ENCODE measurements at regions not wholly inside any gene's neighbourhood (a gene's known extent, or its start where the extent isn't known, plus 50 kb on each side); places are given as distances from the start of the nearest gene placed in this dataset.

DNA sequence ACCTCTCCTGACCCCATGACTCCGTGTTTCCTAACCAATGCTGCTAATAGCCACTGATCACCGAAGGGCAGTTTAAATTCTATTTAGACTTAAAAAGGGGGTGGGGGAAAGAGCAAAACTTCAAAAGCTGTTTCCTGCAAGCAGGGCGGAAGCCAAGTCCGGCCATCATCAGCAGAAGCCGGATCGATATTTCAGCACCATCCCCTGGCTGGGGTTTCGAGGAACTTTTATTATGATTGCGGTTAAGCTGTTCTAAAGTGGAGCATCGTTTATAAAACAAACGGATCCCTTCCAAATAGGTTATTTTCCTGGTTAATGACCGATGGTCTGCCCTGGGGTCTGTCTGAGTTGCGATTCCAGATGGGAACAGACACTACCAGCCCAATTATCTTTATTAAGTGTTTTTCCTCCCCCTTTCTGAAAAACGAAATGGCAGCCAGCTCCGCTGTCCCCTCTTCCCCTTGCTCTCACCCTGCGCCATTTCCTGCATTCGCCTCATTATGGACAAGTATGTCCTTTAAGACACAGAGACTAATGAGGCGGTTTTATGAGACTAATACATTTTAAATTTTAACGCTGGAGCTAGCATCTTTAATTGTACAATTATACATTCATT lies 76.1 kb upstream of the IRX3 start:
- no peak overlapping the region for H3K4me3 ChIP-seq
- intact Hi-C loops (cut with DNase I; ENCODE audit: low total_unique reads): no loop called here
- H3K27ac ChIP-seq: no peak overlapping the region
- H3K9me3 ChIP-seq: no peaks in the 10 kb centered on the region
- no peaks in the 10 kb centered on the region for H3K36me3 ChIP-seq
- DNase-seq: no peak
- H3K4me1 ChIP-seq: no peaks in the 10 kb centered on the region
- peaks cover 0 to 23% of the 10 kb centered on the region in 2 donors for H3K27me3 ChIP-seq
- TF ChIP-seq, protein P1, sequence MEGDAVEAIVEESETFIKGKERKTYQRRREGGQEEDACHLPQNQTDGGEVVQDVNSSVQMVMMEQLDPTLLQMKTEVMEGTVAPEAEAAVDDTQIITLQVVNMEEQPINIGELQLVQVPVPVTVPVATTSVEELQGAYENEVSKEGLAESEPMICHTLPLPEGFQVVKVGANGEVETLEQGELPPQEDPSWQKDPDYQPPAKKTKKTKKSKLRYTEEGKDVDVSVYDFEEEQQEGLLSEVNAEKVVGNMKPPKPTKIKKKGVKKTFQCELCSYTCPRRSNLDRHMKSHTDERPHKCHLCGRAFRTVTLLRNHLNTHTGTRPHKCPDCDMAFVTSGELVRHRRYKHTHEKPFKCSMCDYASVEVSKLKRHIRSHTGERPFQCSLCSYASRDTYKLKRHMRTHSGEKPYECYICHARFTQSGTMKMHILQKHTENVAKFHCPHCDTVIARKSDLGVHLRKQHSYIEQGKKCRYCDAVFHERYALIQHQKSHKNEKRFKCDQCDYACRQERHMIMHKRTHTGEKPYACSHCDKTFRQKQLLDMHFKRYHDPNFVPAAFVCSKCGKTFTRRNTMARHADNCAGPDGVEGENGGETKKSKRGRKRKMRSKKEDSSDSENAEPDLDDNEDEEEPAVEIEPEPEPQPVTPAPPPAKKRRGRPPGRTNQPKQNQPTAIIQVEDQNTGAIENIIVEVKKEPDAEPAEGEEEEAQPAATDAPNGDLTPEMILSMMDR (IDR thresholded peaks at IDR 0.05): no peak

DNA sequence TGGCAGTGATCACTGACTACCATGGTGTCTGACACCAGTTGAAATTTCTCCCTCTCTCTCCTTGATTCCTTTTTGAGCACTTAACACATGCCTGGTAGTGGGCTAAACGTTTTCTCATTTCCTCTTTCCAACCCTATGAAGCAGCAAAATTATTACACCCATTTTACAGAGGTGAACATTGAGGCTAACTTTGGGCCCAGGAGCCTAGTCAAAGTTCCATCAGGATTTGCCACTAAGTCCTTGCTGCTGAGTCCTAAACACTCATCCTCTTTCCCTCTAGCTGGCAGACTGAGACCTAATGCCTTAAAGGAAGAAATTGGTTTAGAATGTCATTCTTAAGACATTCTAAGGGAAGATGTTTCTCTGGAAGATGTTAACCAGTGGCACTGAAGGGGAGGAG lies 74.7 kb upstream of the IRX3 start:
- TF ChIP-seq, protein P1 (IDR thresholded peaks at IDR 0.05): no peak
- Histone ChIP-seq H3K4me1 (no peaks in the 10 kb centered on the region), H3K27me3 (peaks cover 0 to 30% of the 10 kb centered on the region in 2 donors), H3K36me3 (no peaks in the 10 kb centered on the region), H3K9me3 (no peaks in the 10 kb centered on the region), H3K4me3 (no peak overlapping the region), H3K27ac (no peak overlapping the region)
- no peak for DNase-seq
- intact Hi-C loops (cut with DNase I; ENCODE audit: low total_unique reads): no loop called here

DNA sequence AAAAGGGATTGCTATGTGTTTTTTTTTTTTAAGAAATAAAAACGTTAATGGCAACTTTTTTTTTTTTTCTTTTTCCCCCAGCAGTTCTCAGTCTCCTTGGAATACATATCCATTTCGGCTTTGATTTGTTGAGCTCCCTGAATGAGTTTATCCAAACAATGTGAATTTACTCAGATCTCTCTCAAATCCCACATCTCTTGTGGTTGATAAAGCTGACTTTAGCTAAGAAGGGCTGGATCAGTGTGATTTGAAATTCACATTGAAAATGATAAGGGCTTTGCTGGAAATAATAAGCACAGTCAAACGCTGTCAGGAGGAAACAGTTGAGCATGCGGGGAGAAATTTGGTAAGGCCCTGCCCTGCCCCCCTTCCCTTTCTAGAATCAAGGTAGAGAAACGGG lies 74.1 kb upstream of the IRX3 start:
- Histone ChIP-seq H3K36me3 (no peaks in the 10 kb centered on the region), H3K4me1 (no peaks in the 10 kb centered on the region), H3K9me3 (no peaks in the 10 kb centered on the region), H3K4me3 (no peak overlapping the region), H3K27me3 (peaks cover 0 to 30% of the 10 kb centered on the region in 2 donors), H3K27ac (no peak overlapping the region)
- intact Hi-C loops (cut with DNase I; ENCODE audit: low total_unique reads): no loop called here
- TF ChIP-seq, protein P1 (IDR thresholded peaks at IDR 0.05): no peak
- DNase-seq: no peak

DNA sequence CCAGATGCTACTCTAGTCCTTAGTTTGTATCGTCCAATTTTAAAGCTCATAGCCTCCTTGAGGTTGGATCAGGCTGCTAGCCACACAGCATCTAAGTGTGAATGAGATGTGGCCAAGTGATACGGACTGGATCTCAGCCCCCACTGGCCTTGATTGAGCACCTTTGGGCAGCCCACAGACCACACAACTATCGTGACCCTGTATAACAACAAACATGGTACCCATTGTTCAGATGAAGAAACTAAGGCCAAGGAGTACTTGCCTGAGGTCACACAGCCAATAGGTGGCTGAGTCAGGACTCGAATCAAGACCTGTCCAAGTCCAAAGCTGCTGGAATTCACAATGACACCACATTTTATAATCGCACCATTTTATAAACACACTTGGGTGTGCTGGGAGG lies 73.0 kb upstream of the IRX3 start:
- TF ChIP-seq, protein P1 (IDR thresholded peaks at IDR 0.05): no peak
- H3K9me3 ChIP-seq: peaks cover 0 to 7% (median 3%) of the 10 kb centered on the region in 3 donors
- no peak for DNase-seq
- no peak overlapping the region for H3K27ac ChIP-seq
- H3K4me3 ChIP-seq: no peak overlapping the region
- intact Hi-C loops (cut with DNase I; ENCODE audit: low total_unique reads): no loop called here
- peaks cover 0 to 30% of the 10 kb centered on the region in 2 donors for H3K27me3 ChIP-seq
- no peaks in the 10 kb centered on the region for H3K4me1 ChIP-seq
- H3K36me3 ChIP-seq: no peaks in the 10 kb centered on the region

DNA sequence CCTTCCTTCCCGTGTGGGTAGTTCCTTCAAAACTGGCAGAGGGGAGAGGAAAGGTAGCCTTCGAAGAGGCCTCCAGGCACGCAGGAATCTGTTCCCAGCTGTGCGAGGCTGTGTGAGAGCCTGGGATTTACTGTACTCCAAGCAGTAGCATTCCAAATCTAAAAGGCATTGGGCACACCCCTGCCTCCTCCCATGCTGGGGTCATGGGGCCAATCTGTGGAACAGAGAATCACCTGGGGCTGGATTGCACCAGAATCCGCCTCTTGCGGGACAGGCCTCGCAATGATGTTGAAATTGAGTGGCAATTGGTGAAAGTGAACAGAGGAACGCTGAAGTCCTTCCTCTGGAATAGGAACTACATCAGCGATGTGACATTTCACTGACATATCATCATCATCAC lies 72.5 kb upstream of the IRX3 start:
- intact Hi-C loops (cut with DNase I; ENCODE audit: low total_unique reads): no loop called here
- no peak overlapping the region for H3K4me3 ChIP-seq
- TF ChIP-seq, protein P1 (IDR thresholded peaks at IDR 0.05): no peak
- H3K36me3 ChIP-seq: no peaks in the 10 kb centered on the region
- H3K27ac ChIP-seq: no peak overlapping the region
- DNase-seq: no peak
- H3K27me3 ChIP-seq: peaks cover 0 to 30% of the 10 kb centered on the region in 2 donors
- peaks cover 0 to 7% (median 3%) of the 10 kb centered on the region in 3 donors for H3K9me3 ChIP-seq
- H3K4me1 ChIP-seq: no peaks in the 10 kb centered on the region

DNA sequence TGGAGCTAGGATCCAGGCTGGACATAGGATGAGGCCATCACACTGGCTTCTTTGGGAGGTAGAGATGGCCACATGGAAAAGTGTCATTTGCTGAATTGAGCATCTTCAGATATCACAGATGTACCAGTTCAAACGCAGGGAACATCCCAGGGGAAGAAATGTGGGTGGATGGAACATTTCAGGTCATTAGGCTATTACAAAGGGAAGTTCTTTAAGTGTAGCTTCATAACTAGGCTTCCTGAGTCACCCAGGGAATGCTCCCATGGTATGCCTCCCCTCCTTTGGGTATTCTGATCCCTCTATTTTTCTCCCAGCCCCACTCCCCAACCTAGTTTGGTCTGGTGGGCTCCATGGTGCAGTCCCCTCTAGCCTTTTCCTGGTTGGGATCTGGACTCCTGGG lies 69.8 kb upstream of the IRX3 start:
- H3K27me3 ChIP-seq: peaks cover 0 to 26% of the 10 kb centered on the region in 2 donors
- no peak overlapping the region for H3K27ac ChIP-seq
- H3K4me3 ChIP-seq: no peak overlapping the region
- peaks cover 0 to 7% (median 3%) of the 10 kb centered on the region in 3 donors for H3K9me3 ChIP-seq
- no peaks in the 10 kb centered on the region for H3K4me1 ChIP-seq
- DNase-seq: no peak
- TF ChIP-seq, protein P1 (IDR thresholded peaks at IDR 0.05): no peak
- no peaks in the 10 kb centered on the region for H3K36me3 ChIP-seq
- intact Hi-C loops (cut with DNase I; ENCODE audit: low total_unique reads): no loop called here
